ENCODE measurements at regions not wholly inside any gene's neighbourhood (a gene's known extent, or its start where the extent isn't known, plus 50 kb on each side); places are given as distances from the start of the nearest gene placed in this dataset.

GRCh38 chr6:134519465-134519864 lies 201.6 kb upstream of the SGK1 start:
- Histone ChIP-seq H4K20me1 (ENCODE audit: control insufficient read depth, extremely low read depth, insufficient read depth, low read length) (no peaks in the 10 kb centered on the region), H3K4me3 (replicated peaks in 1 of 4; ENCODE audit: control extremely low read depth in 1 of 4, insufficient read depth in 1 of 4, low read depth in 3 of 4, low read length in 4 of 4) (no peak overlapping the region), H3K4me2 (ENCODE audit: extremely low read depth, insufficient read depth, low read length) (no peak overlapping the region), H3K36me3 (ENCODE audit: control insufficient read depth, insufficient read depth, low read length) (no peaks in the 10 kb centered on the region), H3K27me3 (ENCODE audit: control insufficient read depth, insufficient read depth, low read length) (no peaks in the 10 kb centered on the region), H3K4me1 (ENCODE audit: control insufficient read depth, extremely low read depth, insufficient read depth, low read length) (peaks cover 10% of the 10 kb centered on the region), H3K79me2 (ENCODE audit: control insufficient read depth, insufficient read depth, low read length) (no peaks in the 10 kb centered on the region), H3K9me3 (ENCODE audit: control insufficient read depth, insufficient read depth, low read depth, low read length) (no peaks in the 10 kb centered on the region), H3K9ac (ENCODE audit: insufficient read depth, low read length) (no peak overlapping the region), H3K27ac (ENCODE audit: insufficient read depth, low read length) (no peak overlapping the region), H2AFZ (ENCODE audit: low read length) (peak overlapping the region; percentile 40)
- no peak for TF ChIP-seq CTCF (conservative IDR thresholded peaks at IDR 0.05 in 1 of 2, IDR thresholded peaks at IDR 0.05 in 1 of 2; ENCODE audit: low read depth in 1 of 2, low read length in 2 of 2)
- no peak for DNase-seq (ENCODE audit: low read depth in 2 of 2)

DNA sequence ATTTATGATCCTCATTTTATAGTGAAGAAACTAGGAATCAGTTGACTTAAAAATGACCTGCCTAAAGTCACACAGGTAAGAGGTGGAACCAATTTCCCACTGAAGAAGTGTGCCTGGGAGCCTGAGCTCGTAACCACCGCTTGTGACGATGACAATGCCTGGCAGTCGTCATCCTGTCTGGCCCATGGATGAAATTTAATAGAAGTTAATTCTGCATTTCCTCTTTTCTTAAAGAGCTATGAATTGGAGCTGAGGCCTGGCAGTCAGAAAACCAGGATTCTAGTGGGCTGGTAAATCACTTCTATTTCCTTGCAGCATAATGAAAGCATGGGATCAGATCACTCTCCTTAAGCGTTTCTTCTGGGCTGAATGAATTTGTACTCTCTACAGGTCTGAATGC lies 200.0 kb upstream of the SGK1 start:
- no peak overlapping the region for H3K9ac ChIP-seq (ENCODE audit: insufficient read depth, low read length)
- H3K4me1 ChIP-seq (ENCODE audit: control insufficient read depth, extremely low read depth, insufficient read depth, low read length), result peaks cover 13% of the 10 kb centered on the region
- peak overlapping the region; percentile 38 for H3K4me2 ChIP-seq (ENCODE audit: extremely low read depth, insufficient read depth, low read length)
- no peaks in the 10 kb centered on the region for H3K79me2 ChIP-seq (ENCODE audit: control insufficient read depth, insufficient read depth, low read length)
- H3K27me3 ChIP-seq (ENCODE audit: control insufficient read depth, insufficient read depth, low read length), result no peaks in the 10 kb centered on the region
- no peak overlapping the region for H2AFZ ChIP-seq (ENCODE audit: low read length)
- no peaks in the 10 kb centered on the region for H3K36me3 ChIP-seq (ENCODE audit: control insufficient read depth, insufficient read depth, low read length)
- TF ChIP-seq CTCF (conservative IDR thresholded peaks at IDR 0.05 in 1 of 2, IDR thresholded peaks at IDR 0.05 in 1 of 2; ENCODE audit: low read depth in 1 of 2, low read length in 2 of 2) (no peak), EZH2 (IDR thresholded peaks at IDR 0.05; ENCODE audit: low read length, missing control alignments) (no peak)
- DNase-seq (ENCODE audit: low read depth in 2 of 2), result no peak
- H3K4me3 ChIP-seq (replicated peaks in 1 of 4; ENCODE audit: control extremely low read depth in 1 of 4, insufficient read depth in 1 of 4, low read depth in 3 of 4, low read length in 4 of 4), result no peak overlapping the region
- no peaks in the 10 kb centered on the region for H3K9me3 ChIP-seq (ENCODE audit: control insufficient read depth, insufficient read depth, low read depth, low read length)
- H3K27ac ChIP-seq (ENCODE audit: insufficient read depth, low read length), result peak overlapping the region; percentile 36
- no peaks in the 10 kb centered on the region for H4K20me1 ChIP-seq (ENCODE audit: control insufficient read depth, extremely low read depth, insufficient read depth, low read length)

DNA sequence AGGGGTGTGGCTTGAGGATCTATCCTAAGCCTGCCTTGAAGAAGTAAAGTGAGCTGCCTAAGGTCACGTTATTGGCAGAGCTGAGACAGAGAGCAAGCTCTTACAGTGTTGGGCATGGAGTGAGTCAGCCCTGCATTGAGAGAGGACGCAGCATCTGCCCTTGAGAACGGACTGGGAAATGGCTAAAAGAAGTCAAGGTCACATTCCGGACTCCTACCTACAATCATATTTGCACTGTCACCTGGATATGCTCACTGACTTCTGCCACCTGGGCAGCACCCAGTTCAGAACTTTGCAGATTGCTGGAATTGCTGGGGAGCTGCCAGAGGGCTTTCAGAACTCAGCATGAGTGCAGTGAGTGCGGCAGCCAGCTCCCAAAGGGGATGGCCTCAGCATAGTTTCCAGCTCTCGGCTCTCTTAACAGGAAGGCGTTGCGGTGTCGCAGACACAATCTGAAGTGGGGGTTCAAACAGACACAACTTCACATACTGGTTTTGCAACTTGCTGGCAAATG lies 199.3 kb upstream of the SGK1 start:
- H3K79me2 ChIP-seq (ENCODE audit: control insufficient read depth, insufficient read depth, low read length), result no peaks in the 10 kb centered on the region
- H3K27me3 ChIP-seq (ENCODE audit: control insufficient read depth, insufficient read depth, low read length), result no peaks in the 10 kb centered on the region
- H3K4me2 ChIP-seq (ENCODE audit: extremely low read depth, insufficient read depth, low read length), result peak overlapping the region; percentile 73
- no peaks in the 10 kb centered on the region for H3K36me3 ChIP-seq (ENCODE audit: control insufficient read depth, insufficient read depth, low read length)
- DNase-seq (ENCODE audit: low read depth in 2 of 2), result peak; percentile 86 to 89
- no peaks in the 10 kb centered on the region for H4K20me1 ChIP-seq (ENCODE audit: control insufficient read depth, extremely low read depth, insufficient read depth, low read length)
- no peak overlapping the region for H3K9ac ChIP-seq (ENCODE audit: insufficient read depth, low read length)
- peaks cover 15% of the 10 kb centered on the region for H3K4me1 ChIP-seq (ENCODE audit: control insufficient read depth, extremely low read depth, insufficient read depth, low read length)
- TF ChIP-seq CTCF (conservative IDR thresholded peaks at IDR 0.05 in 1 of 2, IDR thresholded peaks at IDR 0.05 in 1 of 2; ENCODE audit: low read depth in 1 of 2, low read length in 2 of 2), result no peak
- TF ChIP-seq EZH2 (IDR thresholded peaks at IDR 0.05; ENCODE audit: low read length, missing control alignments), result no peak
- H3K27ac ChIP-seq (ENCODE audit: insufficient read depth, low read length), result peak overlapping the region; percentile 36
- peak overlapping the region in 1 of 4 experiments; percentile 32 for H3K4me3 ChIP-seq (replicated peaks in 1 of 4; ENCODE audit: control extremely low read depth in 1 of 4, insufficient read depth in 1 of 4, low read depth in 3 of 4, low read length in 4 of 4)
- no peaks in the 10 kb centered on the region for H3K9me3 ChIP-seq (ENCODE audit: control insufficient read depth, insufficient read depth, low read depth, low read length)
- H2AFZ ChIP-seq (ENCODE audit: low read length), result no peak overlapping the region
